ENCODE measurements at regions not wholly inside any gene's neighbourhood (a gene's known extent, or its start where the extent isn't known, plus 50 kb on each side); places are given as distances from the start of the nearest gene placed in this dataset.

DNA sequence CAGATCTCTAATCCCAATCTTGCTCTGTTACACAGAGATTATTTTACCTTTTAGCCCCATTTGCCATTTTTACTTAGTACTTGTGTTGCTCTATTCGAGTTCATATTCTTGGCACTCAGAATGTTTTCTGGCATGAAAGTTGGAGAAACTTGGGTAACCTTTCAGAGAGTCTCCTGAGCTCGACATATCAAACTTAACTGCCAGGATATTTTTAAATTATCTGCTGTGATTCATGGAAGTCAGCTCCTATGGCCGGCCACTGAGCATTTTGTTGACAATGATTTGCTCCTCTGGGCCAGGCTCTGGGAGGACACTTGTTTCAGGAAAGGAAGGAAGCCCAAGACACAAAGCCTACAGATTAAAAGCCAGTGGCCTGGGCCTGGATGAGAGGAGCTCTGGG, 396.7 kb downstream of the TNS3 start:
- no peaks in the 10 kb centered on the region for H3K36me3 ChIP-seq (ENCODE audit: control insufficient read depth, insufficient read depth, low read length)
- in situ Hi-C loops (cut with MboI; ENCODE audit: low sequenced_read_pairs): no loop called here

More for the DNA sequence above, 396.7 kb downstream of the TNS3 start:
- Histone ChIP-seq H4K5ac (ENCODE audit: low read depth, low read length) (no peak overlapping the region), H3K4me1 (ENCODE audit: control insufficient read depth, insufficient read depth, low read length) (no peaks in the 10 kb centered on the region), H4K20me1 (ENCODE audit: insufficient read depth, low read length) (no peaks in the 10 kb centered on the region), H4K91ac (ENCODE audit: insufficient read depth, low read depth, low read length) (no peak overlapping the region), H3K23ac (ENCODE audit: low read depth, low read length) (no peak overlapping the region), H2BK15ac (ENCODE audit: low read depth, low read length) (no peak overlapping the region), H3K9me3 (ENCODE audit: control insufficient read depth, insufficient read depth, low read length) (no peaks in the 10 kb centered on the region), H3K18ac (ENCODE audit: low read depth, low read length) (no peak overlapping the region), H4K8ac (ENCODE audit: low read depth in 2 of 2, low read length in 2 of 2) (no peak overlapping the region), H3K4ac (ENCODE audit: low read depth, low read length) (no peak overlapping the region), H3K27ac (ENCODE audit: insufficient read depth, low read length) (no peak overlapping the region), H2BK5ac (ENCODE audit: low read depth, low read length, poor library complexity, severe bottlenecking) (no peak overlapping the region), H3K9me1 (ENCODE audit: insufficient read depth, low read length) (0 out of 2 replicates have a peak, but pooled peaks cover 3% of the 10 kb centered on the region), H3K79me1 (ENCODE audit: low read depth in 1 of 2, low read length in 2 of 2) (no peaks in the 10 kb centered on the region), H2AK5ac (ENCODE audit: low read depth, low read length) (no peak overlapping the region), H3K27me3 (ENCODE audit: control insufficient read depth, insufficient read depth, low read length) (peaks cover 45% of the 10 kb centered on the region), H2AK9ac (replicated peaks; ENCODE audit: low read depth, low read length, poor library complexity) (no peak overlapping the region), H3K4me3 (ENCODE audit: insufficient read depth, low read depth, low read length) (no peak overlapping the region), H3K56ac (ENCODE audit: extremely low read depth, insufficient read depth, low read length) (no peak overlapping the region), H3K9ac (ENCODE audit: low read depth, low read length) (no peak overlapping the region), H2BK120ac (ENCODE audit: low read depth, low read length) (no peak overlapping the region), H3K14ac (replicated peaks; ENCODE audit: low read depth, low read length) (no peak overlapping the region), H2BK20ac (ENCODE audit: low read depth, low read length) (no peak overlapping the region), H3K4me2 (ENCODE audit: low read depth, low read length) (no peak overlapping the region), H2AFZ (replicated peaks; ENCODE audit: low read length, poor library complexity) (no peak overlapping the region)
- DNase-seq (no peak), ATAC-seq (ENCODE audit: low read depth) (no peak)
- POLR2A ChIA-PET (ENCODE audit: unreplicated experiment): no interaction called here
- CTCF ChIA-PET: no interaction called here
- intact Hi-C loops (cut with micrococcal nuclease): no loop called here
- BruUV-seq (replicated peaks): no TSS peak
- TF ChIP-seq CHD1 (IDR thresholded peaks at IDR 0.05; ENCODE audit: low read depth, low read length) (no peak), CEBPB (IDR thresholded peaks at IDR 0.05; ENCODE audit: low read depth, low read length) (no peak), MAFK (IDR thresholded peaks at IDR 0.05; ENCODE audit: low read depth, low read length) (no peak), BHLHE40 (IDR thresholded peaks at IDR 0.05; ENCODE audit: low read depth, low read length) (no peak), FOS (IDR thresholded peaks at IDR 0.05; ENCODE audit: low read depth, low read length) (no peak), RFX5 (IDR thresholded peaks at IDR 0.05; ENCODE audit: low read depth, low read length) (no peak), SMC3 (IDR thresholded peaks at IDR 0.05; ENCODE audit: low read depth, low read length) (no peak), NFE2L2 (IDR thresholded peaks at IDR 0.05; ENCODE audit: low read depth, low read length) (no peak), POLR2A (IDR thresholded peaks at IDR 0.05; ENCODE audit: low read depth, low read length) (no peak), RCOR1 (IDR thresholded peaks at IDR 0.05; ENCODE audit: insufficient replicate concordance, low read length) (no peak), CTCF (conservative IDR thresholded peaks at IDR 0.05; ENCODE audit: low read depth, low read length) (no peak), MAZ (IDR thresholded peaks at IDR 0.05; ENCODE audit: borderline replicate concordance, low read depth, low read length) (no peak)
- WGBS, 2 experiments (ENCODE audit: extremely low coverage in 2 of 2, insufficient read length in 1 of 2): no CpG with 5 or more reads among the region's 3 CpGs
- dilution Hi-C loops (cut with HindIII; ENCODE audit: low sequenced_read_pairs, unreplicated experiment): no loop called here

All from IMR-90 (cell line).